Breast epithelium (tissue), 3 donors: ENCODE measurements at regions not wholly inside any gene's neighbourhood (a gene's known extent, or its start where the extent isn't known, plus 50 kb on each side); places are given as distances from the start of the nearest gene placed in this dataset.

ENCODE experiments used
- POLR2A ChIP-seq: fragments of 450-650 bp; IDR thresholded peaks from one replicate; pipeline ENCODE4 v1.6.1; 2016; ENCODE audit warnings: antibody characterized with exemption, mild to moderate bottlenecking, moderate library complexity
- POLR2AphosphoS5 ChIP-seq, 3 donors: sonication (generic); formaldehyde crosslinking; IDR thresholded peaks; one replicate each; pipeline ENCODE4 v1.6.1; 2017; ENCODE audit warnings: antibody characterized with exemption in 3 of 3
- TF ChIP-seq, protein P1 (sequence below), 3 donors: fragments of 450-650 bp; IDR thresholded peaks; one replicate each; pipeline ENCODE4 v1.5.1; 2016 to 2017; ENCODE audit warnings: antibody characterized with exemption in 3 of 3, mild to moderate bottlenecking in 3 of 3, moderate library complexity in 3 of 3

DNA sequence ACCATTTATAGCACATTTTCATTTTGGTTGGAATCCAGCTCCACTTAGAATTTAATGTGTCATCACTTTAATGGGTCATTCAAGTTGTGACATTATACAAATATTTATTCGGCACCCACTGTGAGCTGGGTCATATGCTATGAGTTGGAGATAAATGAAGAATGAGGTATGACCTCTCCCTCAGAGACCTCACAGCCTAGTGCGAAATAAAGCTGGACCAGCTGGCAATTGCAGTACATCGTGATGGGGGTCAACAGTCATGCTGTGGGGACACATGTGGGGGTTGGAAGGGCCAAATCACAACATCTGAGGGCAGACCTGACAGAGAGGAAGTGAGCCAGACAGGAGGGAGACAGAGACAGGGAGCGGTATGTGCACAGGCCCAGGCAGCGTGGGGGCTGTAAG is 175.4 kb downstream of the MAIP1 start:
- TF ChIP-seq, protein P1, sequence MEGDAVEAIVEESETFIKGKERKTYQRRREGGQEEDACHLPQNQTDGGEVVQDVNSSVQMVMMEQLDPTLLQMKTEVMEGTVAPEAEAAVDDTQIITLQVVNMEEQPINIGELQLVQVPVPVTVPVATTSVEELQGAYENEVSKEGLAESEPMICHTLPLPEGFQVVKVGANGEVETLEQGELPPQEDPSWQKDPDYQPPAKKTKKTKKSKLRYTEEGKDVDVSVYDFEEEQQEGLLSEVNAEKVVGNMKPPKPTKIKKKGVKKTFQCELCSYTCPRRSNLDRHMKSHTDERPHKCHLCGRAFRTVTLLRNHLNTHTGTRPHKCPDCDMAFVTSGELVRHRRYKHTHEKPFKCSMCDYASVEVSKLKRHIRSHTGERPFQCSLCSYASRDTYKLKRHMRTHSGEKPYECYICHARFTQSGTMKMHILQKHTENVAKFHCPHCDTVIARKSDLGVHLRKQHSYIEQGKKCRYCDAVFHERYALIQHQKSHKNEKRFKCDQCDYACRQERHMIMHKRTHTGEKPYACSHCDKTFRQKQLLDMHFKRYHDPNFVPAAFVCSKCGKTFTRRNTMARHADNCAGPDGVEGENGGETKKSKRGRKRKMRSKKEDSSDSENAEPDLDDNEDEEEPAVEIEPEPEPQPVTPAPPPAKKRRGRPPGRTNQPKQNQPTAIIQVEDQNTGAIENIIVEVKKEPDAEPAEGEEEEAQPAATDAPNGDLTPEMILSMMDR (IDR thresholded peaks at IDR 0.05): no peak
- TF ChIP-seq POLR2A (no peak), POLR2AphosphoS5 (IDR thresholded peaks at IDR 0.05) (no peak)
